HEK293T (cell line): ENCODE measurements at regions not wholly inside any gene's neighbourhood (a gene's known extent, or its start where the extent isn't known, plus 50 kb on each side); places are given as distances from the start of the nearest gene placed in this dataset.
"Not testable (repeated sequence)": the region's sequence is repeated elsewhere in the genome, so short reads cannot be mapped to it uniquely, and the experiment has no call there.

Source experiments
- CTCF ChIA-PET: fragments of 350-600 bp; formaldehyde crosslinking; extraction: SDS; loops from one replicate; lab custom pipeline; 2021; ENCODE audit warnings: antibody characterized with exemption, inconsistent platforms; lab: Yijun Ruan, JAX
- POLR2A ChIA-PET: fragments of 350-600 bp; formaldehyde crosslinking; extraction: SDS; loops from one replicate; lab custom pipeline; 2020; ENCODE audit warnings: antibody characterized with exemption, inconsistent platforms; lab: Yijun Ruan, JAX
- DNase-seq: peaks from one replicate; pipeline ENCODE4 v3.0.0; 2012; ENCODE audit warnings: mixed read lengths; ENCODE audit errors: extremely low spot score

GRCh38 chr9:40223353-40223752, 867.9 kb downstream of the SPATA31A1 start:
- DNase-seq, POLR2A ChIA-PET, CTCF ChIA-PET: not testable (repeated sequence)
